HepG2 (cell line): ENCODE measurements at regions not wholly inside any gene's neighbourhood (a gene's known extent, or its start where the extent isn't known, plus 50 kb on each side); places are given as distances from the start of the nearest gene placed in this dataset.

Experiments
- ATAC-seq: fragments of 200-7000 bp; cut with Tn5 transposase; 3 replicates; pipeline ENCODE4 v1.9.1; 2020; ENCODE audit warnings: mild to moderate bottlenecking, moderate library complexity
- BruUV-seq: library from RNA; stranded (reverse); fragments of 400-500 nt; replicated peaks from 2 replicates; lab custom pipeline; 2021; lab: Mats Ljungman, UMichigan
- CTCF ChIA-PET: fragments of 300-600 bp; formaldehyde crosslinking; extraction: SDS; loops from one replicate; lab custom pipeline; 2021; ENCODE audit warnings: low total read pairs, inconsistent platforms, low intra/inter-chr PET ratio; lab: Yijun Ruan, JAX
- POLR2A ChIA-PET: fragments of 350-600 bp; sonication (Branson Sonifier 250); formaldehyde crosslinking; loops from one replicate; lab custom pipeline; 2020; ENCODE audit warnings: antibody characterized with exemption, inconsistent platforms; lab: Yijun Ruan, JAX
- DNase-seq: peaks from one replicate; pipeline ENCODE4 v3.0.0-alpha.2; 2015; ENCODE audit warnings: low spot score
- FAIRE-seq: peaks from 3 replicates; lab custom pipeline; 2011; peaks lifted over from hg19 to GRCh38; lab: Jason Lieb, UNC
- H2AFZ ChIP-seq: one replicate; pipeline ENCODE4 v1.6.1; 2011; ENCODE audit warnings: low read length, inconsistent platforms
- H3K27ac ChIP-seq: fragments of 300-600 bp; 3 replicates; pipeline ENCODE4 v1.8.0; 2011; ENCODE audit warnings: mixed run types, mild to moderate bottlenecking, mixed read lengths, low read length, inconsistent platforms; ENCODE audit not compliant: insufficient read depth; ENCODE audit errors: extremely low read length
- H3K27me3 ChIP-seq, 2 experiments: fragments of 200-600 bp in 1 of 2; 2 replicates in 1 of 2; 3 replicates in 1 of 2; pipeline versions ENCODE4 v1.6.0 to v1.8.0; 2011; ENCODE audit warnings: low read length in 2 of 2, mild to moderate bottlenecking in 2 of 2, moderate library complexity in 2 of 2, inconsistent platforms in 1 of 2; ENCODE audit not compliant: insufficient read depth in 2 of 2, control insufficient read depth in 1 of 2
- H3K36me3 ChIP-seq, 2 experiments: fragments of 200-600 bp in 1 of 2; replicated peaks in 1 of 2; 2 replicates in 1 of 2; 3 replicates in 1 of 2; pipeline versions ENCODE4 v1.5.1 to v1.8.0; 2011; ENCODE audit warnings: low read length in 2 of 2, inconsistent platforms in 1 of 2; ENCODE audit not compliant: insufficient read depth in 2 of 2, control insufficient read depth in 1 of 2
- H3K4me1 ChIP-seq: 2 replicates; pipeline ENCODE4 v1.5.1; 2012; ENCODE audit warnings: low read length, inconsistent platforms; ENCODE audit not compliant: insufficient read depth
- H3K4me2 ChIP-seq: 2 replicates; pipeline ENCODE4 v1.6.0; 2011; ENCODE audit warnings: low read depth, low read length, inconsistent platforms
- H3K4me3 ChIP-seq, 3 experiments: fragments of 200-600 bp in 1 of 3; sonication (generic), shearing (Covaris generic) in 1 of 3; replicated peaks in 1 of 3; 2 replicates each; pipeline ENCODE4 v1.5.1; 2011 to 2016; ENCODE audit warnings: low read length in 3 of 3, inconsistent platforms in 2 of 3, low read depth in 2 of 3, mild to moderate bottlenecking in 2 of 3, control low read depth in 1 of 3, mixed read lengths in 1 of 3; ENCODE audit not compliant: insufficient read depth in 1 of 3
- H3K79me2 ChIP-seq: one replicate; pipeline ENCODE4 v1.6.1; 2011; ENCODE audit warnings: low read length, inconsistent platforms; ENCODE audit not compliant: insufficient read depth
- H3K9ac ChIP-seq: 2 replicates; pipeline ENCODE4 v1.6.0; 2011; ENCODE audit warnings: mild to moderate bottlenecking, low read depth, low read length, inconsistent platforms; ENCODE audit not compliant: insufficient read depth
- H3K9me3 ChIP-seq: 2 replicates; pipeline ENCODE4 v1.5.1; 2012; ENCODE audit warnings: mild to moderate bottlenecking, low read length
- H4K20me1 ChIP-seq: 2 replicates; pipeline ENCODE4 v1.6.0; 2011; ENCODE audit warnings: inconsistent platforms, mild to moderate bottlenecking, low read length, moderate library complexity; ENCODE audit not compliant: insufficient read depth
- FOXJ3 ChIP-seq: sonication (generic); formaldehyde crosslinking; IDR thresholded peaks from 2 replicates; pipeline ENCODE4 v1.4.0; 2020; ENCODE audit warnings: missing genetic modification reagents, mild to moderate bottlenecking, borderline replicate concordance
- GABPA ChIP-seq, 2 experiments: IDR thresholded peaks; 2 replicates each; pipeline ENCODE4 v1.6.1; 2011 to 2016; ENCODE audit warnings: low read depth in 2 of 2, low read length in 1 of 2, missing biosample characterization in 1 of 2, missing genetic modification characterization in 1 of 2
- HOXA5 ChIP-seq: sonication (generic); formaldehyde crosslinking; IDR thresholded peaks from 2 replicates; pipeline ENCODE4 v1.4.0; 2020; ENCODE audit warnings: missing genetic modification reagents
- HOXD1 ChIP-seq: sonication (generic); formaldehyde crosslinking; IDR thresholded peaks from 2 replicates; pipeline ENCODE4 v1.5.0; 2020; ENCODE audit warnings: missing genetic modification reagents
- MTF1 ChIP-seq: sonication (generic); formaldehyde crosslinking; IDR thresholded peaks from 2 replicates; pipeline ENCODE4 v1.5.0; 2020; ENCODE audit warnings: missing genetic modification reagents
- NCOA5 ChIP-seq: sonication (generic); formaldehyde crosslinking; IDR thresholded peaks from 2 replicates; pipeline ENCODE4 v1.4.0; 2020; ENCODE audit warnings: missing genetic modification reagents
- PRPF4 ChIP-seq: fragments of 200-400 bp; formaldehyde crosslinking; IDR thresholded peaks from 2 replicates; pipeline ENCODE4 v1.6.1; 2016; ENCODE audit warnings: low read length, low read depth; ENCODE audit not compliant: poor library complexity, severe bottlenecking
- RXRB ChIP-seq: IDR thresholded peaks from 2 replicates; pipeline ENCODE4 v1.6.1; 2016; ENCODE audit warnings: borderline replicate concordance, missing genetic modification reagents, missing compliant biosample characterization
- TCF7 ChIP-seq: sonication (generic); IDR thresholded peaks from 2 replicates; pipeline ENCODE4 v1.6.1; 2016; ENCODE audit warnings: antibody characterized with exemption, low read depth
- ZC3H13 ChIP-seq: sonication (generic); formaldehyde crosslinking; IDR thresholded peaks from 2 replicates; pipeline ENCODE4 v1.8.1; 2023; ENCODE audit warnings: mild to moderate bottlenecking, missing genetic modification reagents, moderate library complexity
- ZNF124 ChIP-seq: sonication (generic); formaldehyde crosslinking; IDR thresholded peaks from 2 replicates; pipeline ENCODE4 v1.4.0; 2020; ENCODE audit warnings: missing genetic modification reagents
- ZNF431 ChIP-seq: sonication (generic); formaldehyde crosslinking; IDR thresholded peaks from 2 replicates; pipeline ENCODE4 v1.9.0; 2022; ENCODE audit warnings: missing genetic modification reagents, low read depth, mild to moderate bottlenecking, borderline replicate concordance
- ZNF501 ChIP-seq: sonication (generic); formaldehyde crosslinking; IDR thresholded peaks from 2 replicates; pipeline ENCODE4 v1.5.1; 2020; ENCODE audit warnings: mild to moderate bottlenecking, moderate library complexity, missing genetic modification reagents
- ZNF543 ChIP-seq: sonication (generic); formaldehyde crosslinking; IDR thresholded peaks from 2 replicates; pipeline ENCODE4 v1.4.0; 2020; ENCODE audit warnings: mild to moderate bottlenecking, missing genetic modification reagents
- WGBS: methylation state at CpG from one replicate; pipeline ENCODE4 v1.1.6; 2017; ENCODE audit warnings: low lambda C conversion rate; 5-methylcytosine and 5-hydroxymethylcytosine counted together
- in situ Hi-C: cut with HindIII; loops from 2 replicates; pipeline ENCODE4 v1.10.0; 2017; ENCODE audit warnings: low pct_unique_long_range_greater_than_20kb; ENCODE audit not compliant: extremely low pct_ligation_motif_present
- intact Hi-C: fragments of 100-400 bp; cut with micrococcal nuclease; formaldehyde crosslinking; loops from one replicate; pipeline ENCODE4 v1.10.0; 2022; ENCODE audit not compliant: unreplicated experiment
- TF ChIP-seq, protein P1 (sequence below): sonication (generic); formaldehyde crosslinking; IDR thresholded peaks from 2 replicates; pipeline ENCODE4 v1.5.0; 2020; ENCODE audit warnings: missing genetic modification reagents
- TF ChIP-seq, protein P2 (sequence below): sonication (generic); formaldehyde crosslinking; IDR thresholded peaks from 2 replicates; pipeline ENCODE4 v1.4.0; 2020; ENCODE audit warnings: missing genetic modification reagents, borderline replicate concordance
- TF ChIP-seq, protein P3 (sequence below): sonication (generic); formaldehyde crosslinking; IDR thresholded peaks from 2 replicates; pipeline ENCODE4 v1.9.0; 2021; ENCODE audit warnings: missing genetic modification reagents, mild to moderate bottlenecking, borderline replicate concordance
- TF ChIP-seq, protein P4 (sequence below): IDR thresholded peaks from 2 replicates; pipeline ENCODE4 v1.6.1; 2016; ENCODE audit warnings: missing compliant biosample characterization, missing genetic modification reagents, borderline replicate concordance

DNA sequence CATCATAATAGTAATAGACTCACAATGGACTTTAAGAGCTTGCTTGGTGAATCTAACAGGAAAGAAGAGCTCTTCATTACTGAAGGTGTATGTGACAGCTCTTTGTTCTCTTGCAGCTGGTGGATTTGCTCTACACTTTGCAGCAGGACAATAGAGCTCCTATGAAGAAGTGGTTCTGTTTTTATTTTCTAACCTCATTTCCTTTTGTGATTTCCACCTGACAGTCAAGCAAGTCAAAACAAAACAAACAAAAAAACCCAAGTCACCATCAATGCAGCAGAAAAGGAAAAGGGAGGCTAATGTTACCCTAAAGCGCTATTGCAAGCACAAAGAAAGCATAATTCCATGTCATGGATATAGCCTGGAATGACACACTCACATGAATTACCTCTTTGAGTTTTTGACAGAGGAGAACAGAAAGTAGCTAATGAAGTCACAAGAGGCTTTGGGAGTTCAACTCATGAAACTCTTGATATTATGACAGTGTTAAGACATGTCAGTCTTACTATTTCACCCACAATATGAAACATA lies 1188.1 kb downstream of the EPHA7 start:
- intact Hi-C loops (no loop called here), in situ Hi-C loops (no loop called here)
- no peaks in the 10 kb centered on the region for H3K79me2 ChIP-seq
- no peaks in the 10 kb centered on the region for H3K36me3 ChIP-seq
- POLR2A ChIA-PET: no interaction called here
- H3K4me1 ChIP-seq: no peaks in the 10 kb centered on the region
- TF ChIP-seq, protein P1, sequence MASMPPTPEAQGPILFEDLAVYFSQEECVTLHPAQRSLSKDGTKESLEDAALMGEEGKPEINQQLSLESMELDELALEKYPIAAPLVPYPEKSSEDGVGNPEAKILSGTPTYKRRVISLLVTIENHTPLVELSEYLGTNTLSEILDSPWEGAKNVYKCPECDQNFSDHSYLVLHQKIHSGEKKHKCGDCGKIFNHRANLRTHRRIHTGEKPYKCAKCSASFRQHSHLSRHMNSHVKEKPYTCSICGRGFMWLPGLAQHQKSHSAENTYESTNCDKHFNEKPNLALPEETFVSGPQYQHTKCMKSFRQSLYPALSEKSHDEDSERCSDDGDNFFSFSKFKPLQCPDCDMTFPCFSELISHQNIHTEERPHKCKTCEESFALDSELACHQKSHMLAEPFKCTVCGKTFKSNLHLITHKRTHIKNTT (CRISPR knock-in tag): no peak
- TF ChIP-seq PRPF4 (no peak), RXRB (CRISPR knock-in tag) (no peak), ZNF431 (CRISPR knock-in tag) (no peak), ZNF501 (CRISPR knock-in tag) (no peak), ZC3H13 (CRISPR knock-in tag) (no peak), ZNF124 (CRISPR knock-in tag) (no peak), MTF1 (no peak), ZNF543 (CRISPR knock-in tag) (no peak), GABPA (IDR thresholded peaks at IDR 0.05; ENCODE audit: low read depth, low read length) (no peak), GABPA (CRISPR knock-in tag; IDR thresholded peaks at IDR 0.05; ENCODE audit: low read depth) (no peak), HOXA5 (no peak), FOXJ3 (CRISPR knock-in tag) (no peak), TCF7 (no peak), HOXD1 (CRISPR knock-in tag) (no peak), NCOA5 (CRISPR knock-in tag) (no peak)
- TF ChIP-seq, protein P2, sequence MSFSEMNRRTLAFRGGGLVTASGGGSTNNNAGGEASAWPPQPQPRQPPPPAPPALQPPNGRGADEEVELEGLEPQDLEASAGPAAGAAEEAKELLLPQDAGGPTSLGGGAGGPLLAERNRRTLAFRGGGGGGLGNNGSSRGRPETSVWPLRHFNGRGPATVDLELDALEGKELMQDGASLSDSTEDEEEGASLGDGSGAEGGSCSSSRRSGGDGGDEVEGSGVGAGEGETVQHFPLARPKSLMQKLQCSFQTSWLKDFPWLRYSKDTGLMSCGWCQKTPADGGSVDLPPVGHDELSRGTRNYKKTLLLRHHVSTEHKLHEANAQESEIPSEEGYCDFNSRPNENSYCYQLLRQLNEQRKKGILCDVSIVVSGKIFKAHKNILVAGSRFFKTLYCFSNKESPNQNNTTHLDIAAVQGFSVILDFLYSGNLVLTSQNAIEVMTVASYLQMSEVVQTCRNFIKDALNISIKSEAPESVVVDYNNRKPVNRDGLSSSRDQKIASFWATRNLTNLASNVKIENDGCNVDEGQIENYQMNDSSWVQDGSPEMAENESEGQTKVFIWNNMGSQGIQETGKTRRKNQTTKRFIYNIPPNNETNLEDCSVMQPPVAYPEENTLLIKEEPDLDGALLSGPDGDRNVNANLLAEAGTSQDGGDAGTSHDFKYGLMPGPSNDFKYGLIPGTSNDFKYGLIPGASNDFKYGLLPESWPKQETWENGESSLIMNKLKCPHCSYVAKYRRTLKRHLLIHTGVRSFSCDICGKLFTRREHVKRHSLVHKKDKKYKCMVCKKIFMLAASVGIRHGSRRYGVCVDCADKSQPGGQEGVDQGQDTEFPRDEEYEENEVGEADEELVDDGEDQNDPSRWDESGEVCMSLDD (CRISPR knock-in tag): no peak
- TF ChIP-seq, protein P3, sequence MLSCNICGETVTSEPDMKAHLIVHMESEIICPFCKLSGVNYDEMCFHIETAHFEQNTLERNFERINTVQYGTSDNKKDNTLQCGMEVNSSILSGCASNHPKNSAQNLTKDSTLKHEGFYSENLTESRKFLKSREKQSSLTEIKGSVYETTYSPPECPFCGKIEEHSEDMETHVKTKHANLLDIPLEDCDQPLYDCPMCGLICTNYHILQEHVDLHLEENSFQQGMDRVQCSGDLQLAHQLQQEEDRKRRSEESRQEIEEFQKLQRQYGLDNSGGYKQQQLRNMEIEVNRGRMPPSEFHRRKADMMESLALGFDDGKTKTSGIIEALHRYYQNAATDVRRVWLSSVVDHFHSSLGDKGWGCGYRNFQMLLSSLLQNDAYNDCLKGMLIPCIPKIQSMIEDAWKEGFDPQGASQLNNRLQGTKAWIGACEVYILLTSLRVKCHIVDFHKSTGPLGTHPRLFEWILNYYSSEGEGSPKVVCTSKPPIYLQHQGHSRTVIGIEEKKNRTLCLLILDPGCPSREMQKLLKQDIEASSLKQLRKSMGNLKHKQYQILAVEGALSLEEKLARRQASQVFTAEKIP (CRISPR knock-in tag): no peak
- TF ChIP-seq, protein P4, sequence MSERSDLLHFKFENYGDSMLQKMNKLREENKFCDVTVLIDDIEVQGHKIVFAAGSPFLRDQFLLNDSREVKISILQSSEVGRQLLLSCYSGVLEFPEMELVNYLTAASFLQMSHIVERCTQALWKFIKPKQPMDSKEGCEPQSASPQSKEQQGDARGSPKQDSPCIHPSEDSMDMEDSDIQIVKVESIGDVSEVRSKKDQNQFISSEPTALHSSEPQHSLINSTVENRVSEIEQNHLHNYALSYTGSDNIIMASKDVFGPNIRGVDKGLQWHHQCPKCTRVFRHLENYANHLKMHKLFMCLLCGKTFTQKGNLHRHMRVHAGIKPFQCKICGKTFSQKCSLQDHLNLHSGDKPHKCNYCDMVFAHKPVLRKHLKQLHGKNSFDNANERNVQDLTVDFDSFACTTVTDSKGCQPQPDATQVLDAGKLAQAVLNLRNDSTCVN (CRISPR knock-in tag): no peak
- H4K20me1 ChIP-seq: no peaks in the 10 kb centered on the region
- no peak for ATAC-seq
- BruUV-seq: no TSS peak
- H3K27ac ChIP-seq: no peak overlapping the region
- WGBS: 0% methylated on average over 1 of the region's 1 CpG
- no peaks in the 10 kb centered on the region for H3K9me3 ChIP-seq
- CTCF ChIA-PET: no interaction called here
- H3K27me3 ChIP-seq: no peaks in the 10 kb centered on the region
- no peak overlapping the region for H3K4me3 ChIP-seq
- H3K4me2 ChIP-seq: no peak overlapping the region
- no peak overlapping the region for H3K9ac ChIP-seq
- DNase-seq: no peak
- H2AFZ ChIP-seq: no peak overlapping the region
- no peak for FAIRE-seq
